Ovary (tissue), 3 donors: ENCODE measurements at regions not wholly inside any gene's neighbourhood (a gene's known extent, or its start where the extent isn't known, plus 50 kb on each side); places are given as distances from the start of the nearest gene placed in this dataset.
A peak's percentile ranks its signal among the peaks of the same experiment; 100 is the strongest.

Experiments
- CTCF ChIP-seq, 3 donors: fragments of 450-650 bp in 2 of 3; fragments of 200-600 bp in 1 of 3; IDR thresholded peaks; one replicate each; pipeline versions ENCODE4 v1.5.1 to v1.8.0; 2016 to 2022; ENCODE audit warnings: antibody characterized with exemption in 3 of 3, mild to moderate bottlenecking in 1 of 3
- POLR2A ChIP-seq: fragments of 450-650 bp; IDR thresholded peaks from one replicate; pipeline ENCODE4 v1.6.1; 2017; ENCODE audit warnings: antibody characterized with exemption, mild to moderate bottlenecking, moderate library complexity
- donor health status: DM: no; HTN: no; CAD: no.

DNA sequence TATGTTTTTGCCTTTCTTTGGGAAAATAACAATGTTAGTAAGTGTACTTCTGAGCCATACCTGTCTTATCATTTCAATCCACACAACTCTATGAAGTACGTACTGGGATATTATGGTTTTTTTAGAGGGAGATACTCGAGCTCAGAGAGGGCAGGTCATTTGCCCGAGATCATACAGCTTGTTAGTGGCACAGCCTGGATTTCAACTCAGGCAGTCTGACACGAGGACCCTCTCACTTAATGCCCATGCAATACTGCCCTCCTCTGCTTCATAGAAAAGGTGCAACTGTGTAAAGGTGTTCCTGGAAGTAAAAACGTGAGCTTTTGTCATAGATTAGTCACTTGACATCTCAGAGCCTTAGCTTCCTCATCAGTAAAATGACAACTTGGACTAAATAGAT is 128.0 kb downstream of the NDUFA12 start:
- TF ChIP-seq CTCF (IDR thresholded peaks at IDR 0.05) (peak in 1 of 3 donors; percentile 27), POLR2A (no peak)
